Fibroblast of pulmonary artery (primary cell): ENCODE measurements at regions not wholly inside any gene's neighbourhood (a gene's known extent, or its start where the extent isn't known, plus 50 kb on each side); places are given as distances from the start of the nearest gene placed in this dataset.

ENCODE experiments used
- DNase-seq: peaks from one replicate; pipeline ENCODE4 v3.0.0-alpha.2; 2010; ENCODE audit warnings: low read depth
- H3K4me3 ChIP-seq: replicated peaks from 2 replicates; pipeline ENCODE4 v1.5.1; 2011; ENCODE audit warnings: low read depth, mild to moderate bottlenecking, control low read depth, low read length, moderate library complexity
- CTCF ChIP-seq: IDR thresholded peaks from 2 replicates; pipeline ENCODE4 v1.5.1; 2011; ENCODE audit warnings: mild to moderate bottlenecking, control low read depth, low read length, inconsistent platforms; ENCODE audit errors: missing control alignments

GRCh38 chr14:106848330-106849121 lies 1322.1 kb downstream of the TMEM121 start:
- no peak overlapping the region for H3K4me3 ChIP-seq
- DNase-seq: no peak
- TF ChIP-seq CTCF: no peak

- no peak overlapping the region for H3K4me3 ChIP-seq
- no peak for DNase-seq
- TF ChIP-seq CTCF: no peak
Observed at GRCh38 chr14:106850913-106851825, 1324.8 kb downstream of the TMEM121 start.

- TF ChIP-seq CTCF: peak; percentile 7
- DNase-seq: no peak
- no peak overlapping the region for H3K4me3 ChIP-seq
Observed at GRCh38 chr14:106872611-106873446, 1346.4 kb downstream of the TMEM121 start.

- no peak overlapping the region for H3K4me3 ChIP-seq
- TF ChIP-seq CTCF: no peak
- no peak for DNase-seq
Observed at GRCh38 chr14:106874350-106874749, 1348.0 kb downstream of the TMEM121 start.

- no peak for DNase-seq
- H3K4me3 ChIP-seq: no peak overlapping the region
- TF ChIP-seq CTCF: no peak
Observed at GRCh38 chr14:106875503-106875902, 1349.1 kb downstream of the TMEM121 start.

- no peak for TF ChIP-seq CTCF
- H3K4me3 ChIP-seq: no peak overlapping the region
- no peak for DNase-seq
Observed at GRCh38 chr14:106876711-106877110, 1350.3 kb downstream of the TMEM121 start.
